Breast epithelium (tissue), 3 donors: ENCODE measurements at regions not wholly inside any gene's neighbourhood (a gene's known extent, or its start where the extent isn't known, plus 50 kb on each side); places are given as distances from the start of the nearest gene placed in this dataset.

Source experiments
- CTCF ChIP-seq, 3 donors: fragments of 450-650 bp; IDR thresholded peaks; one replicate each; pipeline ENCODE4 v1.5.1; 2016 to 2017; ENCODE audit warnings: antibody characterized with exemption in 3 of 3, mild to moderate bottlenecking in 3 of 3, moderate library complexity in 3 of 3
- POLR2AphosphoS5 ChIP-seq, 3 donors: sonication (generic); formaldehyde crosslinking; IDR thresholded peaks; one replicate each; pipeline ENCODE4 v1.6.1; 2017; ENCODE audit warnings: antibody characterized with exemption in 3 of 3

GRCh38 chr3:107882261-107882660 lies 208.6 kb downstream of the CD47 start:
- TF ChIP-seq CTCF (IDR thresholded peaks at IDR 0.05) (no peak), POLR2AphosphoS5 (IDR thresholded peaks at IDR 0.05) (no peak)
